ENCODE measurements at regions not wholly inside any gene's neighbourhood (a gene's known extent, or its start where the extent isn't known, plus 50 kb on each side); places are given as distances from the start of the nearest gene placed in this dataset.
A peak's percentile ranks its signal among the peaks of the same experiment; 100 is the strongest.

GRCh38 chr1:86271046-86271445 lies 114.5 kb upstream of the COL24A1 start:
- Histone ChIP-seq H3K9me3 (no peaks in the 10 kb centered on the region), H3K27ac (no peak overlapping the region), H3K27me3 (no peaks in the 10 kb centered on the region), H3K36me3 (no peaks in the 10 kb centered on the region), H3K4me3 (no peak overlapping the region), H3K4me1 (no peaks in the 10 kb centered on the region)
- WGBS, 2 donors: 63 to 82% methylated on average over 2 of the region's 2 CpGs
- intact Hi-C loops (cut with DNase I): no loop called here
- DNase-seq: no peak
- no peak for TF ChIP-seq EP300 (IDR thresholded peaks at IDR 0.05)
- TF ChIP-seq POLR2A (IDR thresholded peaks at IDR 0.05): no peak
- TF ChIP-seq CTCF (IDR thresholded peaks at IDR 0.05): no peak
- no peak for TF ChIP-seq POLR2AphosphoS5 (IDR thresholded peaks at IDR 0.05)

- WGBS, 2 donors: 88 to 90% methylated on average over 5 of the region's 5 CpGs
Measured at GRCh38 chr1:86263101-86263500, 106.5 kb upstream of the COL24A1 start.

GRCh38 chr1:86260476-86260875 lies 103.9 kb upstream of the COL24A1 start:
- H3K27ac ChIP-seq: no peak overlapping the region
- no peaks in the 10 kb centered on the region for H3K27me3 ChIP-seq
- DNase-seq: no peak
- H3K4me3 ChIP-seq: no peak overlapping the region
- H3K4me1 ChIP-seq: peaks cover 0 to 16% (median 11%) of the 10 kb centered on the region in 4 donors
- H3K36me3 ChIP-seq: no peaks in the 10 kb centered on the region
- intact Hi-C loops (cut with DNase I): no loop called here
- no peak for TF ChIP-seq POLR2A (IDR thresholded peaks at IDR 0.05)
- no peak for TF ChIP-seq EP300 (IDR thresholded peaks at IDR 0.05)
- no peak for TF ChIP-seq POLR2AphosphoS5 (IDR thresholded peaks at IDR 0.05)
- no peaks in the 10 kb centered on the region for H3K9me3 ChIP-seq

More at GRCh38 chr1:86263101-86263500, 106.5 kb upstream of the COL24A1 start:
- Histone ChIP-seq H3K36me3 (no peaks in the 10 kb centered on the region), H3K4me3 (no peak overlapping the region), H3K27ac (no peak overlapping the region), H3K4me1 (peaks cover 0 to 15% (median 8%) of the 10 kb centered on the region in 4 donors), H3K27me3 (no peaks in the 10 kb centered on the region), H3K9me3 (no peaks in the 10 kb centered on the region)
- no peak for TF ChIP-seq CTCF (IDR thresholded peaks at IDR 0.05)
- no peak for TF ChIP-seq POLR2AphosphoS5 (IDR thresholded peaks at IDR 0.05)
- DNase-seq: no peak
- intact Hi-C loops (cut with DNase I): no loop called here

GRCh38 chr1:86259390-86259789 lies 102.8 kb upstream of the COL24A1 start:
- Histone ChIP-seq H3K36me3 (no peaks in the 10 kb centered on the region), H3K9me3 (no peaks in the 10 kb centered on the region), H3K27ac (peak overlapping the region in 1 of 4 donors; percentile 66), H3K27me3 (no peaks in the 10 kb centered on the region), H3K4me1 (peaks cover 0 to 16% (median 11%) of the 10 kb centered on the region in 4 donors), H3K4me3 (no peak overlapping the region)
- intact Hi-C loops (cut with DNase I): loop anchor here (5.0 kb wide), 1 partner anchor 67 kb away; no protein-coding TSS in a partner anchor
- WGBS, 2 donors: 93% methylated on average over 1 of the region's 1 CpG
- TF ChIP-seq CTCF (IDR thresholded peaks at IDR 0.05) (no peak), POLR2A (IDR thresholded peaks at IDR 0.05) (no peak), POLR2AphosphoS5 (IDR thresholded peaks at IDR 0.05) (no peak), EP300 (IDR thresholded peaks at IDR 0.05) (no peak)
- DNase-seq: no peak

- no peaks in the 10 kb centered on the region for H3K9me3 ChIP-seq
- intact Hi-C loops (cut with DNase I): loop anchor here (5.0 kb wide), 1 partner anchor 66 kb away; no protein-coding TSS in a partner anchor
- no peaks in the 10 kb centered on the region for H3K36me3 ChIP-seq
- TF ChIP-seq POLR2AphosphoS5 (IDR thresholded peaks at IDR 0.05) (peak; percentile 6 to 24 (median 16)), POLR2A (IDR thresholded peaks at IDR 0.05) (no peak), EP300 (IDR thresholded peaks at IDR 0.05) (no peak), CTCF (IDR thresholded peaks at IDR 0.05) (no peak)
- no peak for DNase-seq
- H3K4me3 ChIP-seq: no peak overlapping the region
- 58 to 59% methylated on average over 1 of the region's 1 CpG for WGBS, 2 donors
- H3K4me1 ChIP-seq: peaks cover 0 to 16% (median 11%) of the 10 kb centered on the region in 4 donors
- H3K27ac ChIP-seq: peak overlapping the region in 3 of 4 donors; percentile 35 to 66 (median 50)
- H3K27me3 ChIP-seq: no peaks in the 10 kb centered on the region
Measured at GRCh38 chr1:86258101-86258500, 101.5 kb upstream of the COL24A1 start.
